ENCODE measurements at regions not wholly inside any gene's neighbourhood (a gene's known extent, or its start where the extent isn't known, plus 50 kb on each side); places are given as distances from the start of the nearest gene placed in this dataset.

DNA sequence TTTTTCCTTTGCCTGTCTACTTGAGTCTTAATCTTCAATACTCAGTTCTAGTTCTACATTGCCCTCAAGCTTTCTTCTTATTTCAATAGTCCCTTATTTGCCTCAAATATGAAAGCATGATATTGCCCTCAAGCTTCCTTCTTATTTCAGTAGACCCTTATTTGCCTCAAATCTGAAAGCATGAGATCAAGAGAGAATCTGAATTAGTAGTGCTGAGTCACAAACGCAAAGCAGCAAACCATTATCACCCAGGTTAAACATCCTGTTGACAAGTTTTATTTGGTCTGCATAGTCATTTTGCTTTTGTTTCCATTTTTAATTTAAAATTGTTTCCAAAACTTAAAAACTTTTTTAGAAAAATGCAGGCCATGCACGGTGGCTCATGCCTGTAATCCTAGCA, 583.3 kb upstream of the FSHR start:
- TF ChIP-seq FOXM1 (IDR thresholded peaks at IDR 0.05; ENCODE audit: borderline replicate concordance, low read depth), result no peak
- TF ChIP-seq EGR1 (IDR thresholded peaks at IDR 0.05), result no peak
- no peak for TF ChIP-seq TAF1 (IDR thresholded peaks at IDR 0.05; ENCODE audit: low read depth)
- no peak for TF ChIP-seq RAD21 (IDR thresholded peaks at IDR 0.05; ENCODE audit: low read depth)

DNA sequence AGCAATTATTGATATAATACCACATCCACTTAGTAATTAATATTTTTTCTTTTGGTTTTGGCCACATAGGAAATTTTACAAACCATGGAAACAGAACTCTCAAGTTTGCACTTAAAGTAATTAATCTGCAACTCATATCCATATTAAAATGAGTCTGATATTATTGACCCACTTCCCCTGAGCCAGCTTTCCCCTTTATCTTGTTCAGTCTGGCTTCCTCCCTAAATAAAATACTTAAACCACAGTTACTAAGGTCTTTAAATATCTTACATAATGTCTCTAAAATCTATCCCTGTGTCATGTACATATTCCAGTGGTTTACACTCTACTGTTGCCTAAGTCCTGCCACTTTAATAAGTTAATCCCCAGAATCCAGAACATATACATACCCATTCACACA, 564.9 kb upstream of the FSHR start:
- TF ChIP-seq CREB1 (IDR thresholded peaks at IDR 0.05; ENCODE audit: low read depth) (no peak), TEAD4 (IDR thresholded peaks at IDR 0.05) (no peak), EGR1 (IDR thresholded peaks at IDR 0.05) (no peak), RAD21 (IDR thresholded peaks at IDR 0.05; ENCODE audit: low read depth) (no peak)
- TF ChIP-seq, protein P1, sequence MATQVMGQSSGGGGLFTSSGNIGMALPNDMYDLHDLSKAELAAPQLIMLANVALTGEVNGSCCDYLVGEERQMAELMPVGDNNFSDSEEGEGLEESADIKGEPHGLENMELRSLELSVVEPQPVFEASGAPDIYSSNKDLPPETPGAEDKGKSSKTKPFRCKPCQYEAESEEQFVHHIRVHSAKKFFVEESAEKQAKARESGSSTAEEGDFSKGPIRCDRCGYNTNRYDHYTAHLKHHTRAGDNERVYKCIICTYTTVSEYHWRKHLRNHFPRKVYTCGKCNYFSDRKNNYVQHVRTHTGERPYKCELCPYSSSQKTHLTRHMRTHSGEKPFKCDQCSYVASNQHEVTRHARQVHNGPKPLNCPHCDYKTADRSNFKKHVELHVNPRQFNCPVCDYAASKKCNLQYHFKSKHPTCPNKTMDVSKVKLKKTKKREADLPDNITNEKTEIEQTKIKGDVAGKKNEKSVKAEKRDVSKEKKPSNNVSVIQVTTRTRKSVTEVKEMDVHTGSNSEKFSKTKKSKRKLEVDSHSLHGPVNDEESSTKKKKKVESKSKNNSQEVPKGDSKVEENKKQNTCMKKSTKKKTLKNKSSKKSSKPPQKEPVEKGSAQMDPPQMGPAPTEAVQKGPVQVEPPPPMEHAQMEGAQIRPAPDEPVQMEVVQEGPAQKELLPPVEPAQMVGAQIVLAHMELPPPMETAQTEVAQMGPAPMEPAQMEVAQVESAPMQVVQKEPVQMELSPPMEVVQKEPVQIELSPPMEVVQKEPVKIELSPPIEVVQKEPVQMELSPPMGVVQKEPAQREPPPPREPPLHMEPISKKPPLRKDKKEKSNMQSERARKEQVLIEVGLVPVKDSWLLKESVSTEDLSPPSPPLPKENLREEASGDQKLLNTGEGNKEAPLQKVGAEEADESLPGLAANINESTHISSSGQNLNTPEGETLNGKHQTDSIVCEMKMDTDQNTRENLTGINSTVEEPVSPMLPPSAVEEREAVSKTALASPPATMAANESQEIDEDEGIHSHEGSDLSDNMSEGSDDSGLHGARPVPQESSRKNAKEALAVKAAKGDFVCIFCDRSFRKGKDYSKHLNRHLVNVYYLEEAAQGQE (IDR thresholded peaks at IDR 0.05; ENCODE audit: low read depth), result no peak

DNA sequence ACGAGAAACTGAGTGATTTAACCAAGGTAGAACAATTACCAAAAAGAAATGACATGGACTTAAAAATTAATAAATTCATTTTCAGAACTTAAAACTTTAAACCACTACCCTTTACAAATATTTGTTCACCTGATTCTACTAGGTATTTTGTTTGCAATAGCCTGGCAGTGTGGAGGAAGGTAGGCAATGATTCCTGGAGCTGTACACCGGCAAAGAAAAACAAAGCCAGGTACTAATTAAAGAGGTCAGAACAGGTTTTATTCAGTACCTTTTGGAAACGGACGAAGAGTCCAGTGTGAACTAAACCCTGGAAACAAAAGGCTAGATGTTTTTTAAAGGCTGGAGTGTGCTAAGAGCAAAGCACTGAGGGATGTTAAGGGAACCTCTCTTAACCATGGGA, 561.3 kb upstream of the FSHR start:
- TF ChIP-seq YY1 (IDR thresholded peaks at IDR 0.05; ENCODE audit: low read depth) (no peak), CREB1 (IDR thresholded peaks at IDR 0.05; ENCODE audit: low read depth) (no peak), FOXM1 (IDR thresholded peaks at IDR 0.05; ENCODE audit: borderline replicate concordance, low read depth) (no peak), NFIC (IDR thresholded peaks at IDR 0.05) (no peak), TAF1 (IDR thresholded peaks at IDR 0.05; ENCODE audit: low read depth) (no peak), ZBTB7A (IDR thresholded peaks at IDR 0.05; ENCODE audit: low read depth) (no peak), TCF12 (IDR thresholded peaks at IDR 0.05; ENCODE audit: low read depth) (no peak), EGR1 (IDR thresholded peaks at IDR 0.05) (no peak), EP300 (IDR thresholded peaks at IDR 0.05; ENCODE audit: borderline replicate concordance) (no peak), RAD21 (IDR thresholded peaks at IDR 0.05; ENCODE audit: low read depth) (no peak), TEAD4 (IDR thresholded peaks at IDR 0.05) (no peak), CEBPB (IDR thresholded peaks at IDR 0.05) (no peak)
- TF ChIP-seq, protein P2, sequence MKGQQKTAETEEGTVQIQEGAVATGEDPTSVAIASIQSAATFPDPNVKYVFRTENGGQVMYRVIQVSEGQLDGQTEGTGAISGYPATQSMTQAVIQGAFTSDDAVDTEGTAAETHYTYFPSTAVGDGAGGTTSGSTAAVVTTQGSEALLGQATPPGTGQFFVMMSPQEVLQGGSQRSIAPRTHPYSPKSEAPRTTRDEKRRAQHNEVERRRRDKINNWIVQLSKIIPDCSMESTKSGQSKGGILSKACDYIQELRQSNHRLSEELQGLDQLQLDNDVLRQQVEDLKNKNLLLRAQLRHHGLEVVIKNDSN (IDR thresholded peaks at IDR 0.05), result no peak
- TF ChIP-seq, protein P3, sequence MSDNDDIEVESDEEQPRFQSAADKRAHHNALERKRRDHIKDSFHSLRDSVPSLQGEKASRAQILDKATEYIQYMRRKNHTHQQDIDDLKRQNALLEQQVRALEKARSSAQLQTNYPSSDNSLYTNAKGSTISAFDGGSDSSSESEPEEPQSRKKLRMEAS (IDR thresholded peaks at IDR 0.05), result no peak

DNA sequence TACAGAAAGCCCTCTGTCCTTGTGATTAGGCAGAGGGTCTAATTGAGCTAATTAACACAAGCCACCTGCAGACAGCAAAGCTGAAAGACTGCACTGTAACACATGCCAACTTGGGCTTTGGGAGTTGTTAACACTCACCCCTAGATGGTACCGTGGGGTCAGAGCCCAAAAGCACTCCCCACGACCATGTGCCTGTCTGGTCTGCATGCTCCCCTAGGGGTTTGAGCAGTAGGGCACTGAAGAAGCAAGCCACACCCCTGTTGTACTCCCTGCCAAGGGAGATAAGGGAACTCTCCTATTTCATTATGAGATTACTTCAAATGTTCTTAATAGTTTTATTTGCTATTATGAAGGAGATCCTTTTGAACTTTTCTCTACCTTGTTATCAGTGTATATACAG, 560.1 kb upstream of the FSHR start:
- TF ChIP-seq NFIC (IDR thresholded peaks at IDR 0.05) (no peak), RAD21 (IDR thresholded peaks at IDR 0.05; ENCODE audit: low read depth) (no peak), TAF1 (IDR thresholded peaks at IDR 0.05; ENCODE audit: low read depth) (no peak), EP300 (IDR thresholded peaks at IDR 0.05; ENCODE audit: borderline replicate concordance) (no peak), TEAD4 (IDR thresholded peaks at IDR 0.05) (no peak), ZBTB7A (IDR thresholded peaks at IDR 0.05; ENCODE audit: low read depth) (no peak), CREB1 (IDR thresholded peaks at IDR 0.05; ENCODE audit: low read depth) (no peak), EGR1 (IDR thresholded peaks at IDR 0.05) (no peak), TCF12 (IDR thresholded peaks at IDR 0.05; ENCODE audit: low read depth) (no peak), FOXM1 (IDR thresholded peaks at IDR 0.05; ENCODE audit: borderline replicate concordance, low read depth) (no peak)
- TF ChIP-seq, protein P2 (IDR thresholded peaks at IDR 0.05), result no peak
- TF ChIP-seq, protein P1 (IDR thresholded peaks at IDR 0.05; ENCODE audit: low read depth), result no peak
- TF ChIP-seq, protein P3 (IDR thresholded peaks at IDR 0.05), result no peak

DNA sequence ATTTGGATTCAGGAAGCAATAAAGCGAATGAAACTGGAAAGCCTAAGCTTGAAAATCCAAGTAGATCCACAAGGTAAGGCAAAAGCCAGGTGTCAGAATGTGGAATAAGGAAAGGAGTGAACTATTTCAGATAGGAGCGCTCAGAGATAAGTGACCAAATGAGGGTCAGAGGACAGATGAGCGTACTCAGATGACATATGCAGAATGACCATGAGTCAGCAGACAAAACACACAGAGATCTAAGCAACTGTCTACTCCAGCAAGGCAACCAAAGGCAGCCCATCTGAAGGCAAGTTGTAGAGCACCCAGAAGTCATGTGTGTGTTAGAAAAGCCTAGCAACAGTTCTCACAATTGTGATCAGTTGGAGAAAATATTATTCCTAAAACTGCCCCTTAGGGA, 548.4 kb upstream of the FSHR start:
- TF ChIP-seq EP300 (IDR thresholded peaks at IDR 0.05; ENCODE audit: borderline replicate concordance), result no peak
- no peak for TF ChIP-seq NFIC (IDR thresholded peaks at IDR 0.05)
- no peak for TF ChIP-seq FOXM1 (IDR thresholded peaks at IDR 0.05; ENCODE audit: borderline replicate concordance, low read depth)
- no peak for TF ChIP-seq TEAD4 (IDR thresholded peaks at IDR 0.05)
- no peak for TF ChIP-seq YY1 (IDR thresholded peaks at IDR 0.05; ENCODE audit: low read depth)
- no peak for TF ChIP-seq RAD21 (IDR thresholded peaks at IDR 0.05; ENCODE audit: low read depth)
- TF ChIP-seq TCF12 (IDR thresholded peaks at IDR 0.05; ENCODE audit: low read depth), result no peak
- no peak for TF ChIP-seq TAF1 (IDR thresholded peaks at IDR 0.05; ENCODE audit: low read depth)
- no peak for TF ChIP-seq EGR1 (IDR thresholded peaks at IDR 0.05)
- TF ChIP-seq ZBTB7A (IDR thresholded peaks at IDR 0.05; ENCODE audit: low read depth), result no peak
- no peak for TF ChIP-seq CREB1 (IDR thresholded peaks at IDR 0.05; ENCODE audit: low read depth)
- TF ChIP-seq CEBPB (IDR thresholded peaks at IDR 0.05), result no peak

DNA sequence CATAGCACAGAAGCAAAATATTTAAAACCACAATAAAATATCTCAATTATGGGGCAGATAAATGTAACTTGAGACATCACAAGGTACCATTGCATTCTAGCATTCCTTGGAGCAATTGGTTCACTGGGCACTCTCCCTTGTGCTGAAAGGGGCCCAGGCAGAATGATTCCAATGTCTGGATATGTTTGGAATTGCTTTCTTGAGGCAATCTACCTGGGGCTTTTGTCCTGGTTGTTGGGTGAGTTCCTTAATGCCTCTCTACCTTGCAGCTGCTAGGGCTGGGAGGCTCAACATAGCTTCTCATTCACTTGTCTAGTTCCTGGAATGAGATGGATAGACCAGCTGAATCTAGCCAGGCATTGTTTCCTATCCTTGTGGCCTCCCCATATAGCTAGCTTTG, 539.6 kb upstream of the FSHR start:
- no peak for TF ChIP-seq ZBTB7A (IDR thresholded peaks at IDR 0.05; ENCODE audit: low read depth)
- TF ChIP-seq, protein P1 (IDR thresholded peaks at IDR 0.05; ENCODE audit: low read depth), result peak; percentile 34; the same call in 1 of the 2 replicates
- no peak for TF ChIP-seq TAF1 (IDR thresholded peaks at IDR 0.05; ENCODE audit: low read depth)
- TF ChIP-seq, protein P3 (IDR thresholded peaks at IDR 0.05), result no peak
- TF ChIP-seq NFIC (IDR thresholded peaks at IDR 0.05), result no peak
- TF ChIP-seq TCF12 (IDR thresholded peaks at IDR 0.05; ENCODE audit: low read depth), result no peak
